ENCODE measurements at regions not wholly inside any gene's neighbourhood (a gene's known extent, or its start where the extent isn't known, plus 50 kb on each side); places are given as distances from the start of the nearest gene placed in this dataset.

- TF ChIP-seq, protein P1, sequence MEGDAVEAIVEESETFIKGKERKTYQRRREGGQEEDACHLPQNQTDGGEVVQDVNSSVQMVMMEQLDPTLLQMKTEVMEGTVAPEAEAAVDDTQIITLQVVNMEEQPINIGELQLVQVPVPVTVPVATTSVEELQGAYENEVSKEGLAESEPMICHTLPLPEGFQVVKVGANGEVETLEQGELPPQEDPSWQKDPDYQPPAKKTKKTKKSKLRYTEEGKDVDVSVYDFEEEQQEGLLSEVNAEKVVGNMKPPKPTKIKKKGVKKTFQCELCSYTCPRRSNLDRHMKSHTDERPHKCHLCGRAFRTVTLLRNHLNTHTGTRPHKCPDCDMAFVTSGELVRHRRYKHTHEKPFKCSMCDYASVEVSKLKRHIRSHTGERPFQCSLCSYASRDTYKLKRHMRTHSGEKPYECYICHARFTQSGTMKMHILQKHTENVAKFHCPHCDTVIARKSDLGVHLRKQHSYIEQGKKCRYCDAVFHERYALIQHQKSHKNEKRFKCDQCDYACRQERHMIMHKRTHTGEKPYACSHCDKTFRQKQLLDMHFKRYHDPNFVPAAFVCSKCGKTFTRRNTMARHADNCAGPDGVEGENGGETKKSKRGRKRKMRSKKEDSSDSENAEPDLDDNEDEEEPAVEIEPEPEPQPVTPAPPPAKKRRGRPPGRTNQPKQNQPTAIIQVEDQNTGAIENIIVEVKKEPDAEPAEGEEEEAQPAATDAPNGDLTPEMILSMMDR (IDR thresholded peaks at IDR 0.05; ENCODE audit: insufficient read depth, low read length, poor library complexity, severe bottlenecking), result no peak
- TF ChIP-seq EZH2phosphoT487 (conservative IDR thresholded peaks at IDR 0.05; ENCODE audit: low read length), result no peak
These were observed 258.2 kb downstream of the IKZF2 start for GRCh38 chr2:212893216-212893615.
